ENCODE measurements at regions not wholly inside any gene's neighbourhood (a gene's known extent, or its start where the extent isn't known, plus 50 kb on each side); places are given as distances from the start of the nearest gene placed in this dataset.
"Not testable (repeated sequence)": the region's sequence is repeated elsewhere in the genome, so short reads cannot be mapped to it uniquely, and the experiment has no call there.

- intact Hi-C loops (cut with micrococcal nuclease): not testable (repeated sequence)
Measured at GRCh38 chr17:62197156-62197555, 132.1 kb upstream of the MED13 start.

DNA sequence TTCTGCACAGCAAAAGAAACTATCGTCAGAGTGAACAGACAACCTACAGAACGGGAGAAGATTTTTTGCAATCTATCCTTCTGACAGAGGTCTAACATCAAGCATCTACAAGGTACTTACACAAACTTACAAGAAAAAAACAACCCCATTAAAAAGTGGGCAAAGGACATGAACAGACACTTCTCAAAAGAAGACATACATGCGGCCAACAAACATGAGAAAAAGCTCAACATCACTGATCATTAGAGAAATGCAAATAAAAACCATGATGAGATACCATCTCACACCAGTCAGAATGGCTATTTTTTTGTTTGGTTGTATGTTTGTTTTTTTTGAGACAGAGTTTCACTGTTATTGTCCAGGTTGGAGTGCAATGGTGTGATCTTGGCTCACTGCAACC lies 131.5 kb upstream of the MED13 start:
- intact Hi-C loops (cut with micrococcal nuclease): not testable (repeated sequence)

- intact Hi-C loops (cut with micrococcal nuclease): no loop called here
Measured at GRCh38 chr17:62194401-62194800, 129.3 kb upstream of the MED13 start.

DNA sequence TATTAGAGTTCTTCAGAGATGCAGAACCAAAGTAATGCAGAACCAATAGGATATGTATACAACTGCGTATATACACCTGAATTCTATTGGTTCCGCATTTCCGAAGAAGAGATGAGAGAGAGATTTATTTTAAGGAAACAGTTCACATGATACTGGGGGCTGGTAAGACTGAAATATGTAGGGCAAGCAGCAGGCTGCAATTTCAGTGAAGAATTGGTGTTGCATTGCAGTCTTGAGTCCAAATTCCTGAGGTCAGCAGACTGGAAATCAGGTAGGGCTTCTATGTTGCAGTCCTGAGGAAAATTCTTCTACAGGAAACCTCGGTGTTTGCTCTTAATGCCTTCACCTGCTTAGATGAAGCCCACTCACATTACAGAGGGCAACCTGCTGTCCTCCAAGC lies 128.2 kb upstream of the MED13 start:
- intact Hi-C loops (cut with micrococcal nuclease): no loop called here

DNA sequence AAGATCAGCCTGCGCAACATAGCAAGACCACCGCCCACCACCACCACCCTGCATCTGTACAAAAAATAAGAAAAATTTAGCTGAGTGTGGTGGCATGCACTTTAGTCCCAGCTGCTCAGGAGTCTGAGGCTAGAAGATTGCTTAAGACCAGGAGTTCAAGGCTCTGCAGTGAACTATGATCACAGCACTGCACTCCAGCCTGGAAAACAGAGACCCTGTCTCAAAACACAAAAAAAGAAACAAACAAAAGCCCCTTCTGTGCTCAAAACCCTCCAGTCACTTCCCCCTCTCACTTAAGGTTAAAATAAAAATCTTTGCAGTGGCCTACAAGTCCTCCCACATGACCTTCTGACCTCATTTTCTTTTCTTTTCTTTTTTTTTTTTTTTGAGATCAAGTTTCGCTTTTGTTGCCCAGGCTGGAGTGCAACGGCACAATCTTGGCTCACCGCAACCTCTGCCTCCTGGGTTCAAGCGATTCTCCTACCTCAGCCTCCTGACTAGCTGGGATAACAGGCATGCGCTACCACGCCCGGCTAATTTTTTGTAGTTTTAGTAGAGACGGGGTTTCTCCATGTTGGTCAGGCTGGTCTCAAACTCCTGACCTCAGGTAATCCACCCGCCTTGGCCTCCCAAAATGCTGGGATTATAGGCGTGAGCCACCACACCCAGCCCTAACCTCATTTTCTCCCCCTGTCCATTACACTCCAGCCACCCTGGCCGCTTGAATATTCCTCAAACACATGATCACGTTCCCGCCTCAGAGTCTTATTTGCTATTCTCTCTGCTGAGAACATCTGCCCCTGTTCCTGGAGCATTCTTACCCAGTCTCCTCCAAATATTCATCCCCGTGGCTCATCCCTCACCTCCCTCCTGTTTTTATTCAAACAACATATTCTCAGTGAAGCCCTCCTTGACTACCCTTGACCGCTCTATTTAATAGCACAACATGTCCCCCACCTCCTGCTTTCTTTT lies 126.6 kb upstream of the MED13 start:
- intact Hi-C loops (cut with micrococcal nuclease): no loop called here

DNA sequence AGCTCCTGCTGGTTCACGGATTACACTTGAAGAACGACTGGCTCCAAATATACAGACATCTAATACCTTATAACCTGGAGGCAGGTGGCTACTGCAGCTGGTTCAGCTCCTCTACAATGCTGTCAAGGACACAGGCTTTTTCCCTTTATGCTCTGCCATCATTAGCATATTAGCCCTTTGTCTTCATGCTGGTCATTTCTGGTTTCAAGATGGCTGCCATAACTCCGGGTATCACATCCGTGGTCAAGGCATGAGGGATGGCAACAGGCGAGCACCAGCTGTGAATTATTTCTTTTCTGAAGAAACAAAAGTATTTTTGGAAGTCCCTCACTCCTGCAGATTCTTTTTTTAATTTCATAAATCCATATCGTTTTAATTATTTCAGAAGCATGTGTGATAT lies 124.3 kb upstream of the MED13 start:
- intact Hi-C loops (cut with micrococcal nuclease): no loop called here

DNA sequence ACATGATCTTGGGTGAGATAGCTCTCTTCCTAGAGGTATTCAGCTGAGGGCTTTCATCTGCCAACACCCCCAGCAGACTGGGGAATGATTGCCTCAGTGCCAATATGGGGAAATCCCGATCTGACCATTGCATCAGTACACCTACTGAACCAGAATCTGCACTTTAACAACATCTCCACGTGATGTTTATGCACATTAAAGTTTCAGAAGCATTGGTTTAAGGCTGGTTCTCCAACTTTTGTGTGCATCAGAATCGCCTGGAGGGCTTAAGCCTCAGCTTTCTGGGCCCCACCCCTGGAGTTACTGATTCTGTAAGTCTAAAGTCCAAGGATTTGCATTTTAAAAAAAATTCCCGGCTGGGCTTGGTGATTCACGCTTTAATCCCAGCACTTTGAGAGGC lies 123.6 kb upstream of the MED13 start:
- intact Hi-C loops (cut with micrococcal nuclease): no loop called here

DNA sequence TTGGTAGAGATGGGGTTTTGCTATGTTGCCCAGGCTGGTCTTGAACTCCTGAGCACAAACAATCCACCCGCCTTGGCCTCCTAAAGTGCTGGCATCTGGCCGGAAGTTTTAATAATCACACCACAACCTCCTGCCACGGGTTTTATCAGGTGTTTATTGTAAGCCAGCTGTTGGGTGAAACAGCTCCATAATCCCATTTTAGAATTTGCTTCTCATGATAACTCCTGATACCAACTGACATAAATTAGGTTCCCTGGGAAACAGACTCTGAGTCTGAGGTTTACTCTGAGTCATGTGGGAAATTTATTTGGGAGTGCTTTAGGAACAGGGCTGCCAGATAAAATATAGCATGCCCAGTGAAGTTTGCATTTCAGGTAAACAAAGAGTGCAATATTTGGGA lies 122.6 kb upstream of the MED13 start:
- intact Hi-C loops (cut with micrococcal nuclease): no loop called here

- intact Hi-C loops (cut with micrococcal nuclease): no loop called here
Measured at GRCh38 chr17:62186841-62187240, 121.8 kb upstream of the MED13 start.

GRCh38 chr17:62180772-62181171 lies 115.7 kb upstream of the MED13 start:
- intact Hi-C loops (cut with micrococcal nuclease): no loop called here

DNA sequence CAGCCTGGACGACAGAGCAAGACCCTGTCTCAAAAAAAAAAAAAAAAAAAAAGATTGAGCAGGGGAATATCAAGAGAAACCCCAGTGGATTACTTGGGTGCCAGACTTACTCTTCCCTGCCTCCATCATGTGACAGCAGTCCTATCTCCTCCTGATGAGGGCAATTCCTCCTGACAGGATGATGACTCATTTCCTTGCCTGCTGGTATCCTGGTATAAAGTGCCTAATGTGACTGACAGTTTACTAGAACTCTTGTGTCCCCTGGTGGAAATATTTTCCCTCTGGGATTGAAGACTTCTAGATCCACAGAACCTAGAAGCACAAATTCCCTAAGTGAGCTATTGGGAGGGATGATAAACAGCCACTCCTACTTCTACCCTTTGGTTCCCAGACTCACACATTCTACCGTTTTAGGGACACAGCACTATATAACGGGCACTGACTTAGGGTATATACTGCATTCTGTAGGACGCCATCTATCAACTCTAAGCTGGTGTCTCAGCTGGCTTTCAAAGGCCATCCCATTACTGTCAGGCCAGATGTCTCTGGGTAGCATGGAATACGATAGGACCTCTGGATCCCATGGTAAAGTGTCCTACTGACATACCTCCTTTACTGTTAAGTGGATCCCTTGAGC lies 114.6 kb upstream of the MED13 start:
- intact Hi-C loops (cut with micrococcal nuclease): no loop called here

DNA sequence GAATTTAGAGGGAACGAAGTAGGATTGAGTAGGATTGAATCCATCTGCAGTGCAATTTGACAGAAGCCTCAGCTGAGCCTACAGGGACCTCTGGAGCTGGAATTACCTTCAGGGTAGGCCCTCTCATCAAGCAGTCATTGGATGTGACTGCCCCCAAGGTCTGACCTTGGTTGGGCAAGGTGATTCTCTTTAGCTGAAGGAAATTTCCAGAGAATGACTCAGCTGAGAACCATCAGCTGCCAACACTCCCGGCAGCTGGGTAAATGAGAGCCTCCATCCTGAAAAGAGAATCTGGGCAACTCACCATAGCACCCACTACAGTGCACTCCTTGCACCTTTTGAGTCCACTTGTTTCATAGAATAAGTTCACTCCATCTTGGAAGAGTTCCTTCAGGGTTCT lies 113.5 kb upstream of the MED13 start:
- intact Hi-C loops (cut with micrococcal nuclease): no loop called here

- intact Hi-C loops (cut with micrococcal nuclease): no loop called here
Measured at GRCh38 chr17:62172492-62173291, 107.6 kb upstream of the MED13 start.

DNA sequence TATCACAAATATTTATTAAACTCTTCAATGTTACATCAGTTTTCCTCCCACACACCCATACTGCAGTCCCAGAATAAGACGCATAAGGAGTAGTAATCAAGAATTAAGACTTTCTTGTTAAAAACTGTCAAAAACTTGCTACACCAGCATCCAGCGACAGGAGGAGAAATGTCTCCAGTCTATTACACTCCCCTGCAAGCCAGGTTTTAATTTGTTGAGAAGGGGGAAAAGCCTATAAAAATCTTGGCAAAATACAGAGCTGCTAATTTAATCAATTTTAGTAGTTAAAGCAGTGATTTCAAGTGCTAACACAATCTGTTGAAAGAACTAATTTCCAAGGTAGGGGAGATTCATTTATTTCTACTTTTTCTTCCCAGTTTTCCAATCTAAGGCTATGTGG lies 102.0 kb upstream of the MED13 start:
- intact Hi-C loops (cut with micrococcal nuclease): no loop called here

DNA sequence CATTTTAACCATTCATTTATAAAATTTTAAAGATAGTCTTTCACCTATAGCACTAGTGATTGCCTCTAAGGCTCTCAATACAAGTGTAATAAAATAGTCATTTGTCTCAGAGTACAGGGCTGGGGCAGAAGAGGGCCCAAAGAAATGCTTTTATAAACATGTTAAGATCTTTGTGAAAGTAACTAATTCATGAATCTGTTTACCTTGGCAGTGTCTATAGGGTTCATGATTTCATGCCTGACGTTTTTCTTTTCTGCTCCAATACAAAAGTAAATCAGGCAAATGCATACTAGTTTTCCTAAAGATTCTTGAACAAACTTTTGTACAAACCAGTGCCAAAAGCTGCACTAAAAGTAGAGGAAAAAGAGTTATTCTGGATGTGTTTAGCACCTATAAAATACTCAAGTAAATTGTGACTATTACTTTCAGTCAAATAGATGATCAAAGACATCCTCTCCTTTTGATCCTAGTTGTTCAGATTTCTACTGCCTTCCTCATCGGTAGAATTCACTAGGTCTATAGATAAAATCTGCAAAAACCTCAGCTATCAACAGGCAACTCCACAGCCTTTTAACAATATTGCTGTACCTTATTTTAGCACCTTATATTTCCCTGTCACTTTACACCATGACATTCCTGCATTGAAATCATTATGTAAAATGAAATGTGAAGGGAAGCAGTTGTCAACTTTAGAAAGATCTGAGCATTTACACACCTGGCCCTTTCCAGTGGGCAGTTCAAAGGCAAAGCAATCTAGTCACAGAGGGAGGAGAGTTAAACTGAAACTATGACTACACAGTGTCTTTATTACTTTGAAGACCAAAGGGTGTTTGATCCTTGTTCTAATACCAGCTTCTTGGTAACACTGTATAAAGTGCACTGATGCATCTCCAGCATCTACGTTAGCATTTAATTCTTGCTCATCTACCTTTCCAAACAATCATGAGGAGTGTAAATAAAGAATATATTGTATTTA lies 100.0 kb upstream of the MED13 start:
- intact Hi-C loops (cut with micrococcal nuclease): no loop called here

DNA sequence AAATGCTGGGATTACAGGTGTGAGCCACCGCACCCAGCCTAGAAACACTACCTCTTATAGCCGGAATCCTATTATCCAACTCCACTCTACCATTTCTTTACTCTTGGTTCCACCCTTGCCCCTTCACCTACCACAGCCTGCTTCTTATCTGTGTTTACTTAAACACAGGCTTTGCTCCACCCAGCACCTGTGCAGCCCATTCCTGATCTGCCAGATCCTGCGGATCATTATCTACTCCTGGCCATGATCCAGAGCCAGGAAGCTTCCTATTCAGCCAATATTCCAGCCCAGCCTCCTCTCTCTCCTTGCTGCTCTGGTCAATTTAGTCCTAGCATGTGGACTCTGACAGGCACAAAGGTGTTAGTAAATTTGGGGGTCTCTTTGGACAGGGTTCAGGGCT lies 98.8 kb upstream of the MED13 start:
- intact Hi-C loops (cut with micrococcal nuclease): no loop called here

DNA sequence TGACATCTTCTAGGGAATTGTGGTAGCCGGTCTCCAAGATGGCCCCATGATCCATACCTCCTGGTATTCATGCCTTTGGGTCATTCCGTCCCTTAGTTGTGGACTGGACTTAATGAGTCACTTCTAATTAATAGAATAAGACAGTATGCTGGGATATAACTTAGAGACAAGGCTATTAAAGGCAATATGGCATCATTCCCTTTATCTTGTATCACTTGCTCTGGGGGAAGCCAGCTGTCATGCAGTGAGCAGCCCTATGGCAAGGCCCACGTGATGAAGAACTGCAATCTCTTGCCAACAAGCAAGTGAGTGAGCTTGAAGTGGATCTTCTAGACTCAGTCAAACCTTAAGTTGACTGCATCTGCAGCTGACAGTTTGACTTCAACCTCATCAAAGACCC lies 97.8 kb upstream of the MED13 start:
- intact Hi-C loops (cut with micrococcal nuclease): no loop called here

DNA sequence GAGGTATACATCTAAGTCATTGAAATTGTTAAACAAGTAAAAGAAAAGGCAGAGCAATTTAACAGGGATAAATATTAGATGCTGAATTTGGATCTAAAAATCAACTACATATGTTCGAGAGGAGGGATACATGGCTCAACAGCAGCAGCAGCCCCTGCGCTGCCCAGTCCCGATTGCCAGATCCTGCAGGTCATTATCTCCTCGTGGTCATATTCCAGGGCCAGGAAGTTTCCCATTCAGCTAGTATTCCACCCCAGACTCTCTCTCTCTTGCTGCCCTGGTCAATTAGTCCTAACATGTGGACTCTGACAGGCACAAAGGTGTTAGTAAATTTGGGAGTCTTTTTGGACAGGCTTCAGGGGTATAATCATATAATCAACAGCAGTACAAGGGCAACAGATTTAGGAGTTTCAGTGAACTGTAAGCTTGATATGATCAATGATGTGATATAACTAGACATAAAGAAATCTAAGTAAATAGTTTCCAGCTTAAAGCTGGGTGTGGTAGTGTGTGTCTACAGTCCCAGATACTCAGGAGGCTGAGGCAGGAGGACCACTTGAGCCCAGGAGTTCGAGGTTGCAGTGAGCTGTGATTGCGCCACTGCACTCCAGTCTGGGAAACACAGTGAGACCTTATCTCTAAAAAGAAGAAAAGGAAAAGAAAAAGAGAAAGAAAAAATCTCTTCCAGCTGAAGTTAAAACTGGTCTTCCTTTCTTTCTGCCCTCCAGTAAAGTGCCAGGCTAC lies 96.5 kb upstream of the MED13 start:
- intact Hi-C loops (cut with micrococcal nuclease): no loop called here

DNA sequence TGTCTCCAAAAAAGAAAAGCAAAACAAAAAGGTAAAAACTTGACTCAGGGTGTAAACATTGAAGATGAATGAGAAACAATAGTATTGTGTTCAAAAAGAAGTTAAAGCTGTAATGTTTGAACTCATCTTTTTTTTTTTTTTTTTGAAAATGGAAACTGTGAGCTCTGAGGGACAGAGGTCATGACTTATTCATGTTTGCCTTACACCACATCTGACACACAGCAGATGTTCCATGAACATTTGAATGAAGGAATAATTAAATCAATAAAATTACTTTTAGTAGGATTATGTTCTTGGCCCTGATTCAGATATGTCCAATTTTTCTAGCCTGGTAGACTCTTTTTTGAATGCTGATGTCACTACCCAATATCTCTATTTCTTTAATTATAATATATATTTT lies 95.7 kb upstream of the MED13 start:
- intact Hi-C loops (cut with micrococcal nuclease): no loop called here

- intact Hi-C loops (cut with micrococcal nuclease): no loop called here
Measured at GRCh38 chr17:62159994-62160393, 94.9 kb upstream of the MED13 start.

Measured in T-helper 1 cell treated with Interleukin-12 subunit alpha and Interleukin-12 subunit beta and Interleukin-4 antibody, amounts not matched to agents 30 ng/mL and 1 ng/mL, for 36 hours (primary cell).